Ishikawa (cell line): ENCODE measurements at regions not wholly inside any gene's neighbourhood (a gene's known extent, or its start where the extent isn't known, plus 50 kb on each side); places are given as distances from the start of the nearest gene placed in this dataset.

Source experiments
- CEBPB ChIP-seq: IDR thresholded peaks from 2 replicates; pipeline ENCODE4 v1.6.1; 2012
- EP300 ChIP-seq: IDR thresholded peaks from 2 replicates; pipeline ENCODE4 v1.6.1; 2012; ENCODE audit warnings: borderline replicate concordance
- RAD21 ChIP-seq: IDR thresholded peaks from 2 replicates; pipeline ENCODE4 v1.6.1; 2012; ENCODE audit warnings: low read depth
- TF ChIP-seq, protein P1 (sequence below): IDR thresholded peaks from 2 replicates; pipeline ENCODE4 v1.6.1; 2012
- TF ChIP-seq, protein P2 (sequence below): IDR thresholded peaks from 2 replicates; pipeline ENCODE4 v1.6.1; 2012

DNA sequence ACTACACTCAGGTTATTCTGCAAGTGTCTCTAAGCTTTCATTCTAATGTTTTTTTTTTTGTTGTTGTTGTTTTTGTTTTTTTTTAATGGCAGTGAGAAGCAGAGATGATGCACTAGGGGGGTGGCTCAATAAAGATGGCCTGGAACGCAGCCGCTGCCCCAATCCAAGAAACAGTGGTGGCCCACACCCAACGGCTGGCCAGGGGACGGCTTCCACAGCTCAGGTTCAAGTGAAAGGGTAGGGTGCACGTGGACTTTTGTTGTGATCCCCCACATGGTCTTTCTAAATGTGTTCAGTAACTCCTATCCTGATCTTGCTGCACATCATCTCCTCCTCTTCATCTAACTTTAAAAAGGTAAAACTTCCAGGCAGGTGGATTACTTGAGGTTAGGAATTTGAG is 190.1 kb downstream of the NDUFA10 start:
- TF ChIP-seq, protein P1, sequence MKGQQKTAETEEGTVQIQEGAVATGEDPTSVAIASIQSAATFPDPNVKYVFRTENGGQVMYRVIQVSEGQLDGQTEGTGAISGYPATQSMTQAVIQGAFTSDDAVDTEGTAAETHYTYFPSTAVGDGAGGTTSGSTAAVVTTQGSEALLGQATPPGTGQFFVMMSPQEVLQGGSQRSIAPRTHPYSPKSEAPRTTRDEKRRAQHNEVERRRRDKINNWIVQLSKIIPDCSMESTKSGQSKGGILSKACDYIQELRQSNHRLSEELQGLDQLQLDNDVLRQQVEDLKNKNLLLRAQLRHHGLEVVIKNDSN: no peak
- no peak for TF ChIP-seq CEBPB
- TF ChIP-seq, protein P2, sequence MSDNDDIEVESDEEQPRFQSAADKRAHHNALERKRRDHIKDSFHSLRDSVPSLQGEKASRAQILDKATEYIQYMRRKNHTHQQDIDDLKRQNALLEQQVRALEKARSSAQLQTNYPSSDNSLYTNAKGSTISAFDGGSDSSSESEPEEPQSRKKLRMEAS: no peak
- no peak for TF ChIP-seq RAD21
- TF ChIP-seq EP300: no peak
